HL-60 (cell line): ENCODE measurements at regions not wholly inside any gene's neighbourhood (a gene's known extent, or its start where the extent isn't known, plus 50 kb on each side); places are given as distances from the start of the nearest gene placed in this dataset.

ENCODE experiments used
- DNase-seq, 2 experiments: peaks; one replicate each; pipeline ENCODE4 v3.0.0-alpha.2; 2010 to 2020; ENCODE audit warnings: low read depth in 1 of 2, low spot score in 1 of 2
- H3K27ac ChIP-seq: fragments of 250-450 bp; sonication (Bioruptor Pico); replicated peaks from 2 replicates; pipeline ENCODE4 v1.5.1; 2020; ENCODE audit warnings: mild to moderate bottlenecking, moderate library complexity
- H3K27me3 ChIP-seq: fragments of 250-450 bp; sonication (Bioruptor Pico); 2 replicates; pipeline ENCODE4 v1.5.1; 2021; ENCODE audit warnings: mild to moderate bottlenecking, moderate library complexity; ENCODE audit not compliant: insufficient read depth, poor library complexity, severe bottlenecking
- H3K4me3 ChIP-seq: replicated peaks from 2 replicates; pipeline ENCODE4 v1.5.1; 2011; ENCODE audit warnings: mild to moderate bottlenecking, control low read depth, low read length; ENCODE audit not compliant: insufficient read depth
- CTCF ChIP-seq: IDR thresholded peaks from one replicate; pipeline ENCODE4 v1.5.1; 2011; ENCODE audit warnings: low read length, control low read depth, inconsistent platforms; ENCODE audit not compliant: insufficient read depth
- GABPA ChIP-seq: IDR thresholded peaks from 2 replicates; pipeline ENCODE4 v1.6.1; 2012; ENCODE audit warnings: low read depth
- POLR2AphosphoS5 ChIP-seq: IDR thresholded peaks from 2 replicates; pipeline ENCODE4 v1.6.1; 2012; ENCODE audit warnings: low read depth
- REST ChIP-seq: IDR thresholded peaks from 2 replicates; pipeline ENCODE4 v1.6.1; 2012; ENCODE audit warnings: low read depth; ENCODE audit not compliant: insufficient replicate concordance
- SPI1 ChIP-seq: IDR thresholded peaks from 2 replicates; pipeline ENCODE4 v1.6.1; 2012; ENCODE audit warnings: low read depth, mild to moderate bottlenecking, borderline replicate concordance

- H3K27me3 ChIP-seq: no peaks in the 10 kb centered on the region
- no peak overlapping the region for H3K4me3 ChIP-seq
- H3K27ac ChIP-seq: no peak overlapping the region
- TF ChIP-seq SPI1 (no peak), REST (no peak), CTCF (no peak), POLR2AphosphoS5 (no peak), GABPA (no peak)
- DNase-seq: no peak
These were observed 51.3 kb upstream of the CYRIA start for GRCh38 chr2:16716944-16717343.

GRCh38 chr2:16716024-16716423, 50.4 kb upstream of the CYRIA start:
- Histone ChIP-seq H3K27me3 (no peaks in the 10 kb centered on the region), H3K4me3 (no peak overlapping the region), H3K27ac (no peak overlapping the region)
- TF ChIP-seq SPI1 (no peak), REST (no peak), CTCF (no peak), POLR2AphosphoS5 (no peak), GABPA (no peak)
- peak in 1 of 2 experiments; percentile 4 for DNase-seq
